Activated naive CD4-positive, alpha-beta T cell (primary cell): ENCODE measurements at regions not wholly inside any gene's neighbourhood (a gene's known extent, or its start where the extent isn't known, plus 50 kb on each side); places are given as distances from the start of the nearest gene placed in this dataset.
"Not testable (repeated sequence)": the region's sequence is repeated elsewhere in the genome, so short reads cannot be mapped to it uniquely, and the experiment has no call there.

ENCODE experiments used
- DNase-seq, 4 experiments: peaks; one replicate each; lab custom pipeline; 2025; lab: John Stamatoyannopoulos, UW

GRCh38 chrX:13420545-13421183 is 100.8 kb upstream of the ATXN3L start:
- no peak for DNase-seq

GRCh38 chrX:13419918-13420317 is 100.1 kb upstream of the ATXN3L start:
- DNase-seq: no peak

GRCh38 chrX:13419276-13419675 is 99.4 kb upstream of the ATXN3L start:
- no peak for DNase-seq

- no peak for DNase-seq
Observed at GRCh38 chrX:13418126-13419097, 98.6 kb upstream of the ATXN3L start.

GRCh38 chrX:13415509-13415908 is 95.7 kb upstream of the ATXN3L start:
- no peak for DNase-seq

GRCh38 chrX:13414006-13414647 is 94.3 kb upstream of the ATXN3L start:
- DNase-seq: no peak

- no peak for DNase-seq
Observed at GRCh38 chrX:13412208-13412600, 92.4 kb upstream of the ATXN3L start.

GRCh38 chrX:13411496-13412207 is 91.8 kb upstream of the ATXN3L start:
- DNase-seq: no peak

- not testable (repeated sequence) for DNase-seq
Observed at GRCh38 chrX:13408599-13408998, 88.7 kb upstream of the ATXN3L start.

- DNase-seq: not testable (repeated sequence)
Observed at GRCh38 chrX:13404777-13405176, 84.9 kb upstream of the ATXN3L start.

GRCh38 chrX:13404364-13404763 is 84.5 kb upstream of the ATXN3L start:
- DNase-seq: no peak

- DNase-seq: no peak
Observed at GRCh38 chrX:13401724-13402123, 81.9 kb upstream of the ATXN3L start.

GRCh38 chrX:13398839-13399238 is 79.0 kb upstream of the ATXN3L start:
- no peak for DNase-seq

- no peak for DNase-seq
Observed at GRCh38 chrX:13397878-13398818, 78.3 kb upstream of the ATXN3L start.

- DNase-seq: no peak
Observed at GRCh38 chrX:13396924-13397323, 77.1 kb upstream of the ATXN3L start.

GRCh38 chrX:13389501-13389900 is 69.6 kb upstream of the ATXN3L start:
- DNase-seq: no peak

- DNase-seq: no peak
Observed at GRCh38 chrX:13387666-13388494, 68.0 kb upstream of the ATXN3L start.

- DNase-seq: no peak
Observed at GRCh38 chrX:13386636-13387035, 66.8 kb upstream of the ATXN3L start.

- DNase-seq: no peak
Observed at GRCh38 chrX:13386092-13386491, 66.2 kb upstream of the ATXN3L start.

- no peak for DNase-seq
Observed at GRCh38 chrX:13383907-13384306, 64.1 kb upstream of the ATXN3L start.
